HFFc6 (cell line): ENCODE measurements at regions not wholly inside any gene's neighbourhood (a gene's known extent, or its start where the extent isn't known, plus 50 kb on each side); places are given as distances from the start of the nearest gene placed in this dataset.

Experiments
- DNase-seq: peaks from one replicate; pipeline ENCODE4 v3.0.0-alpha.2; 2018
- H3K27ac Mint-ChIP-seq: 2 replicates; pipeline ENCODE4 v1.8.0; 2020; ENCODE audit warnings: mild to moderate bottlenecking, mixed read lengths
- H3K27me3 Mint-ChIP-seq: 2 replicates; pipeline ENCODE4 v1.8.0; 2021; ENCODE audit warnings: mild to moderate bottlenecking, moderate library complexity, mixed read lengths; ENCODE audit not compliant: insufficient read depth
- H3K36me3 Mint-ChIP-seq: 2 replicates; pipeline ENCODE4 v1.8.0; 2021; ENCODE audit warnings: low read depth, mixed read lengths
- H3K4me1 Mint-ChIP-seq: 2 replicates; pipeline ENCODE4 v1.8.0; 2020; ENCODE audit warnings: low read depth, mixed read lengths
- H3K4me3 Mint-ChIP-seq: 2 replicates; pipeline ENCODE4 v1.8.0; 2020; ENCODE audit warnings: mild to moderate bottlenecking, moderate library complexity, mixed read lengths
- H3K9me3 Mint-ChIP-seq: 2 replicates; pipeline ENCODE4 v1.8.0; 2020; ENCODE audit warnings: mild to moderate bottlenecking, mixed read lengths
- TF ChIP-seq, protein P1 (sequence below): fragments of 200-600 bp; sonication (generic); IDR thresholded peaks from 2 replicates; pipeline ENCODE4 v1.5.0; 2021; ENCODE audit warnings: antibody characterized with exemption, mild to moderate bottlenecking

DNA sequence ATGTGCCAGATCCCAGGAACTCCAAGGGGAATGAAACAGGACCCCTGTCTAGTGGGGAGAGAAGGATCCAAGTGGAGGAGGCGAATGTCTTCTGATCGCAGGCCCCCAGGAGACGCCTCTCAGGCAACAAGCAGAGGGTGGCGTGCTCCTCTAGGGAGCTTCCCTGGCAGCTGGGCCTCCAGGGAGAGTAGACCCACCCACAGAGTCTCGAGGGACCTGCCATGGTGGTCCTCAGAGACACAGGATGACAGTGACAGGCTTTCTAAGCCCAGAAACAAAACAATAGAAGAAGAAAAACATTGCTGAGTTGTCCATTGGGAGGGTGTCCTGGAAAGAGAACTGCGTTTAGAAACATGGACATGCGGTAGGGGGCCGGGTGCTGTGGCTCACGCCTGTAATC, 140.6 kb upstream of the MAP1LC3B2 start:
- DNase-seq, result no peak
- Mint-ChIP-seq H3K4me1 (peaks cover 9% of the 10 kb centered on the region), H3K27me3 (no peaks in the 10 kb centered on the region), H3K4me3 (no peak overlapping the region), H3K9me3 (peaks cover 4% of the 10 kb centered on the region; the same call in 1 of the 2 replicates), H3K36me3 (peaks cover 7% of the 10 kb centered on the region; the same call in 1 of the 2 replicates), H3K27ac (no peak overlapping the region)
- TF ChIP-seq, protein P1, sequence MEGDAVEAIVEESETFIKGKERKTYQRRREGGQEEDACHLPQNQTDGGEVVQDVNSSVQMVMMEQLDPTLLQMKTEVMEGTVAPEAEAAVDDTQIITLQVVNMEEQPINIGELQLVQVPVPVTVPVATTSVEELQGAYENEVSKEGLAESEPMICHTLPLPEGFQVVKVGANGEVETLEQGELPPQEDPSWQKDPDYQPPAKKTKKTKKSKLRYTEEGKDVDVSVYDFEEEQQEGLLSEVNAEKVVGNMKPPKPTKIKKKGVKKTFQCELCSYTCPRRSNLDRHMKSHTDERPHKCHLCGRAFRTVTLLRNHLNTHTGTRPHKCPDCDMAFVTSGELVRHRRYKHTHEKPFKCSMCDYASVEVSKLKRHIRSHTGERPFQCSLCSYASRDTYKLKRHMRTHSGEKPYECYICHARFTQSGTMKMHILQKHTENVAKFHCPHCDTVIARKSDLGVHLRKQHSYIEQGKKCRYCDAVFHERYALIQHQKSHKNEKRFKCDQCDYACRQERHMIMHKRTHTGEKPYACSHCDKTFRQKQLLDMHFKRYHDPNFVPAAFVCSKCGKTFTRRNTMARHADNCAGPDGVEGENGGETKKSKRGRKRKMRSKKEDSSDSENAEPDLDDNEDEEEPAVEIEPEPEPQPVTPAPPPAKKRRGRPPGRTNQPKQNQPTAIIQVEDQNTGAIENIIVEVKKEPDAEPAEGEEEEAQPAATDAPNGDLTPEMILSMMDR, result no peak

DNA sequence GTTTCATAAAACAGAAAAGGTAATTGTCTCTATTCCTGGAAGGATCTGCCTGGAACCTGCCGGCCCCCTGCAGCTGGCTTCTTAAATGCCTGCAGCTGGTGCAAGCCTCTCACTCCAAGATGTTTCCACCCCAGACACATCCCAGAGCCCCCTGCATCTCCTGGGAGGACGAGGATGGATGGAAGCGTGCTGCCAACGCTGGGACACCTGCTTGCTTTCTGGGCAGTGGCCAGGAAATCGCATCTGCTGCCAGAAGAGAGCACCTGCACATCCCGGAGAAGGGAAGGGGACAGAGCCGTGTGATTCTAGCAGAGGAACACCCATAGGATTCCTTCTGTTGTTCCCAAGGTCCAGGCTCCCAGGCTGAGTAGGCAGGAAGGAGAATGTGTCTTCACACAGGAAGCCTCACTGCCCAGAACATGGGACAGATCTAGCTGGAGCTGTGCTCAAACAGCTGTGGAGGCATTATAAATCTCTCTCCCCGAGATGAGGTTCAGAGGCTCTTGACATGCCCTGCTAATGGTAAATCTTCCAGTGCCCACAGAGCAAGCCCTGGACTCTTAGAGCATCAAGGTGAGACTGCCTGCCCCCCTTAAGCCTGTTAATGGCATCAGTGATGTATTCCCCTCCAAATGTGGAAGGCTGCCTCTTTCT, 138.8 kb upstream of the MAP1LC3B2 start:
- Mint-ChIP-seq H3K36me3 (peaks cover 7% of the 10 kb centered on the region; the same call in 1 of the 2 replicates), H3K27me3 (no peaks in the 10 kb centered on the region), H3K4me1 (peaks cover 9% of the 10 kb centered on the region), H3K27ac (no peak overlapping the region), H3K9me3 (peaks cover 4% of the 10 kb centered on the region; the same call in 1 of the 2 replicates), H3K4me3 (no peak overlapping the region)
- TF ChIP-seq, protein P1, result no peak
- no peak for DNase-seq

DNA sequence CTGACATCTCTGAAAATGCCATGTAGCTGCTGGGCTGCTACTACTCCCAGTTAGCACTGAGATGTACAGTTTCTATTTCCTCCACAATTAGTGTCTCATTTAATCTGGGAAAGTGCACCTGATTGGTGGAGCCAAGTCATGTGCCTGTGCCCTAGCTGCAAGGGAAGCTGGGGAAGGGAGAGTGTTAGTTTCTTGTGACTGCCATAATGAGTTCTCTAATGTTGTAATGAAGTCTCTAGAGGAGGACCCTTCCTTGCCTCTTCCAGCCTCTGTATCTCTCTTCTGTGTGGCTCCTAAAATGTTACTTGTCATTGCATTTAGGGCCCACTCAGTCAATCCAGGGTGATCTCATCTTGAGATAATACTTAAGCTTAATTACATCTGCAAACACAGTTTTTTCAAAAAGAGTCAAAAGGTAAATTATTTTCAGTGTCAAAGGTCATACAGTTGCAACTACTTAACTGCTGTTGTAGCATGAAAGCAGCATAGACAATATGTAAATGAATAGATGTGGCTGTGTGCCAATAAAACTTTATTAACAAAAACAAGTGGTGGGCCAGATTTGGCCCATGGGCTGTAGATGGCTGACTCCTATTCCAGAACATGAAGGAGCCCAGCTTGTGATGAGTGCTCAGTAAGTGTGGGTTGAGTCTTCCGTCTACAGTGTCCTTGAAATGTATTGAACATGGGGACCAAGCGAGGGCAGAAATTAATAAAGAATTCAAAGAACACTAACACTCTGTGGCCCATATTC, 137.2 kb upstream of the MAP1LC3B2 start:
- H3K4me3 Mint-ChIP-seq, result no peak overlapping the region
- TF ChIP-seq, protein P1, result no peak
- H3K36me3 Mint-ChIP-seq, result peaks cover 7% of the 10 kb centered on the region; the same call in 1 of the 2 replicates
- peaks cover 23% of the 10 kb centered on the region for H3K4me1 Mint-ChIP-seq
- peaks cover 4% of the 10 kb centered on the region; the same call in 1 of the 2 replicates for H3K9me3 Mint-ChIP-seq
- no peak for DNase-seq
- H3K27ac Mint-ChIP-seq, result no peak overlapping the region
- H3K27me3 Mint-ChIP-seq, result no peaks in the 10 kb centered on the region; the same call in 1 of the 2 replicates

DNA sequence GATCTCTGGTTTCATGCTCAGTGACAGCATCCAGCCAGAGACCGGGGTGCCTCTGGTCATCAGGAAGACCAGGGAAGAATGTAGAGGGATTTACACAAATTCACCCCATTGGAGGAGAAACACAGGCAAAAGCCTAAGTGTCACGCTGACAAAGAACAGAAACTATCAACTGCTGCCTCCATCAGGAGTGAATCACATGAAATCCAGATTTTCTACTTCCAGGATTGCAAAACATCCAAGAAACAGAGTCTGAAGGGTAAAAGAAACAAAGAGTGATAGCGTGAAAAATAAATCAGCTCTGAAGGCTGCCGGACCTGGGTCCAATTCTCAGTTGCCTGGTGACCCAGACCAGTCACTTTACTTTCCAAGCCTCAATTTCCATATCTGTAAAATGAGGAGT, 136.1 kb upstream of the MAP1LC3B2 start:
- H3K4me1 Mint-ChIP-seq, result peaks cover 34% of the 10 kb centered on the region
- no peak overlapping the region for H3K4me3 Mint-ChIP-seq
- H3K27ac Mint-ChIP-seq, result peak overlapping the region; percentile 72
- H3K9me3 Mint-ChIP-seq, result peaks cover 4% of the 10 kb centered on the region; the same call in 1 of the 2 replicates
- H3K36me3 Mint-ChIP-seq, result peaks cover 7% of the 10 kb centered on the region; the same call in 1 of the 2 replicates
- no peaks in the 10 kb centered on the region; the same call in 1 of the 2 replicates for H3K27me3 Mint-ChIP-seq
- DNase-seq, result peak; percentile 68
- TF ChIP-seq, protein P1, result no peak

DNA sequence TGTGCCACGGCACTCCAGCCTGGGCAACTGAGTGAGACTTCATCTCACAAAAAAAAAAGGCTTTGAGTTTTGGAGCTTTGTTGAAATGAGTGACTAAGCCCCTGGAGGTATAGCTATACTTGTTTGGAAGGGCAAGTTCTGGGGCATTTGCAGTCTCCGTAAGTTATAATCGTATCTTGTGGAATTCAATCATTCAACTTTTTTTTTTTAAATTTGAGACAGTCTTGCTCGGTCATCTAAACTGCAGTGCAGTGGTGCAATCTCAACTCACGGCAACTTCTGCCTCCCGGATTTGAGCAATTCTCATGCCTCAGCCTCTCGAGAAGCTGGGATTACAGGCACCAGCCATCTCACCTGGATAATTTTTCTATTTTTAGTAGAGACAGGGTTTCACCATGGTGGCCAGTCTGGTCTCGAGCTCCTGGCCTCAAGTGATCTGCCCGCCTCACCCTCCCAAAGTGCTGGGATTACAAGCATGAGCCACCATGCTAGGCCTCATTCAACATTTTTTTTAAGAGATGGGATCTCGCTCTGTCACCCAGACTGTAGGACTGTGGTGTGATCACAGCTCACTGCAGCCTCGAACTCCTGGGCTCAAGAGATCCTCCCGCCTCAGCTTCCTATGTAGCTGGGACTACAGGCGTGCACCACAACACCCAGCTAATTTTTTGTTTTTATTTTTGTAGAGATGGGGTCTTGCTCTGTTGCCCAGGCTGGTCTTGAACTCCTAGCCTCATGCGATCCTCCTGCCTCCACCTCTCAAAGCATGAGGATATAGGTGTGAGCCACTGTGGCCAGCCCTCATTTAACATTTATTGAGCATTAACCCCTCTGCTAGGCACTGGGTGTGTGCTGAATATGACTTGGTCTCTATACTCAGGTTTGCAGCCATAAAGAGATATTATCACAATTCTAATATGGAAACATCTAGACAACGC, 133.7 kb upstream of the MAP1LC3B2 start:
- Mint-ChIP-seq H3K27ac (peak overlapping the region; percentile 87), H3K4me1 (peaks cover 42% of the 10 kb centered on the region), H3K27me3 (no peaks in the 10 kb centered on the region; the same call in 1 of the 2 replicates), H3K36me3 (peaks cover 7% of the 10 kb centered on the region; the same call in 1 of the 2 replicates), H3K4me3 (peak overlapping the region; percentile 70), H3K9me3 (peaks cover 4% of the 10 kb centered on the region; the same call in 1 of the 2 replicates)
- DNase-seq, result no peak
- TF ChIP-seq, protein P1, result no peak
